ENCODE measurements at regions not wholly inside any gene's neighbourhood (a gene's known extent, or its start where the extent isn't known, plus 50 kb on each side); places are given as distances from the start of the nearest gene placed in this dataset.

- H2AFZ ChIP-seq (ENCODE audit: low read length), result no peak overlapping the region
- no peaks in the 10 kb centered on the region for H3K4me1 ChIP-seq (ENCODE audit: insufficient read depth, low read length)
- no peaks in the 10 kb centered on the region for H3K36me3 ChIP-seq (ENCODE audit: insufficient read depth, low read length)
- H3K27ac ChIP-seq (ENCODE audit: low read depth, low read length), result no peak overlapping the region
- H3K4me3 ChIP-seq (ENCODE audit: insufficient read depth, low read length), result no peak overlapping the region
- no peak for TF ChIP-seq CTCF (IDR thresholded peaks at IDR 0.05; ENCODE audit: extremely low read depth, low read depth, low read length)
- H3K27me3 ChIP-seq (ENCODE audit: insufficient read depth, low read length), result no peaks in the 10 kb centered on the region
- H3K4me2 ChIP-seq (ENCODE audit: insufficient read depth, low read length), result no peak overlapping the region
- no peaks in the 10 kb centered on the region for H3K79me2 ChIP-seq (ENCODE audit: insufficient read depth, low read length)
- peaks cover 7% of the 10 kb centered on the region for H3K9me3 ChIP-seq (ENCODE audit: low read depth, low read length)
- DNase-seq (ENCODE audit: insufficient read length, low spot score, missing footprints), result no peak
- no peaks in the 10 kb centered on the region for H4K20me1 ChIP-seq (ENCODE audit: insufficient read depth, low read length)
Measured at GRCh38 chr4:179797738-179798137, 2355.5 kb upstream of the AGA start.

- no peak overlapping the region for H2AFZ ChIP-seq (ENCODE audit: low read length)
- no peak for DNase-seq (ENCODE audit: insufficient read length, low spot score, missing footprints)
- H3K4me1 ChIP-seq (ENCODE audit: insufficient read depth, low read length), result no peaks in the 10 kb centered on the region
- TF ChIP-seq CTCF (IDR thresholded peaks at IDR 0.05; ENCODE audit: extremely low read depth, low read depth, low read length), result no peak
- H3K79me2 ChIP-seq (ENCODE audit: insufficient read depth, low read length), result no peaks in the 10 kb centered on the region
- no peaks in the 10 kb centered on the region for H4K20me1 ChIP-seq (ENCODE audit: insufficient read depth, low read length)
- no peak overlapping the region for H3K4me2 ChIP-seq (ENCODE audit: insufficient read depth, low read length)
- H3K4me3 ChIP-seq (ENCODE audit: insufficient read depth, low read length), result no peak overlapping the region
- no peaks in the 10 kb centered on the region for H3K27me3 ChIP-seq (ENCODE audit: insufficient read depth, low read length)
- no peaks in the 10 kb centered on the region for H3K36me3 ChIP-seq (ENCODE audit: insufficient read depth, low read length)
- peaks cover 4% of the 10 kb centered on the region for H3K9me3 ChIP-seq (ENCODE audit: low read depth, low read length)
- no peak overlapping the region for H3K27ac ChIP-seq (ENCODE audit: low read depth, low read length)
Measured at GRCh38 chr4:179803857-179804256, 2361.6 kb upstream of the AGA start.

- Histone ChIP-seq H3K27ac (ENCODE audit: low read depth, low read length) (no peak overlapping the region), H3K4me2 (ENCODE audit: insufficient read depth, low read length) (no peak overlapping the region), H3K4me3 (ENCODE audit: insufficient read depth, low read length) (no peak overlapping the region), H3K27me3 (ENCODE audit: insufficient read depth, low read length) (no peaks in the 10 kb centered on the region), H3K36me3 (ENCODE audit: insufficient read depth, low read length) (no peaks in the 10 kb centered on the region), H3K79me2 (ENCODE audit: insufficient read depth, low read length) (no peaks in the 10 kb centered on the region), H4K20me1 (ENCODE audit: insufficient read depth, low read length) (no peaks in the 10 kb centered on the region), H3K4me1 (ENCODE audit: insufficient read depth, low read length) (no peaks in the 10 kb centered on the region), H3K9me3 (ENCODE audit: low read depth, low read length) (peaks cover 4% of the 10 kb centered on the region), H2AFZ (ENCODE audit: low read length) (no peak overlapping the region)
- no peak for TF ChIP-seq CTCF (IDR thresholded peaks at IDR 0.05; ENCODE audit: extremely low read depth, low read depth, low read length)
- DNase-seq (ENCODE audit: insufficient read length, low spot score, missing footprints), result no peak
Measured at GRCh38 chr4:179804440-179804839, 2362.2 kb upstream of the AGA start.

GRCh38 chr4:179817317-179817716 is 2375.1 kb upstream of the AGA start:
- no peaks in the 10 kb centered on the region for H3K4me1 ChIP-seq (ENCODE audit: insufficient read depth, low read length)
- H3K79me2 ChIP-seq (ENCODE audit: insufficient read depth, low read length), result no peaks in the 10 kb centered on the region
- no peaks in the 10 kb centered on the region for H4K20me1 ChIP-seq (ENCODE audit: insufficient read depth, low read length)
- DNase-seq (ENCODE audit: insufficient read length, low spot score, missing footprints), result no peak
- H3K4me3 ChIP-seq (ENCODE audit: insufficient read depth, low read length), result no peak overlapping the region
- no peak for TF ChIP-seq CTCF (IDR thresholded peaks at IDR 0.05; ENCODE audit: extremely low read depth, low read depth, low read length)
- H3K27ac ChIP-seq (ENCODE audit: low read depth, low read length), result no peak overlapping the region
- H3K4me2 ChIP-seq (ENCODE audit: insufficient read depth, low read length), result no peak overlapping the region
- no peaks in the 10 kb centered on the region for H3K27me3 ChIP-seq (ENCODE audit: insufficient read depth, low read length)
- H3K9me3 ChIP-seq (ENCODE audit: low read depth, low read length), result no peaks in the 10 kb centered on the region
- no peak overlapping the region for H2AFZ ChIP-seq (ENCODE audit: low read length)
- H3K36me3 ChIP-seq (ENCODE audit: insufficient read depth, low read length), result no peaks in the 10 kb centered on the region
